DOHH2 (cell line): ENCODE measurements at regions not wholly inside any gene's neighbourhood (a gene's known extent, or its start where the extent isn't known, plus 50 kb on each side); places are given as distances from the start of the nearest gene placed in this dataset.
A peak's percentile ranks its signal among the peaks of the same experiment; 100 is the strongest.

ENCODE experiments used
- H3F3A ChIP-seq: fragments of 200-600 bp; sonication (generic), shearing (Covaris generic); 2 replicates; pipeline ENCODE4 v1.6.0; 2016; ENCODE audit warnings: antibody characterized with exemption, mild to moderate bottlenecking; ENCODE audit not compliant: control insufficient read depth, insufficient read depth
- H3K27ac ChIP-seq: fragments of 200-600 bp; sonication (generic); 2 replicates; pipeline ENCODE4 v1.5.1; 2014; ENCODE audit warnings: low read depth, mild to moderate bottlenecking, low read length, moderate library complexity
- H3K27me3 ChIP-seq: fragments of 200-600 bp; sonication (generic); 2 replicates; pipeline ENCODE4 v1.6.1; 2014; ENCODE audit warnings: mild to moderate bottlenecking, low read length, mixed read lengths; ENCODE audit not compliant: control insufficient read depth
- H3K36me3 ChIP-seq: fragments of 200-600 bp; sonication (generic); 2 replicates; pipeline ENCODE4 v1.6.1; 2014; ENCODE audit warnings: mild to moderate bottlenecking, low read length, moderate library complexity, mixed read lengths; ENCODE audit not compliant: control insufficient read depth
- H3K4me1 ChIP-seq: fragments of 200-600 bp; sonication (generic); 2 replicates; pipeline ENCODE4 v1.6.1; 2014; ENCODE audit warnings: mild to moderate bottlenecking, low read length, mixed read lengths; ENCODE audit not compliant: control insufficient read depth
- H3K4me2 ChIP-seq: fragments of 200-600 bp; sonication (generic); 2 replicates; pipeline ENCODE4 v1.6.0; 2014; ENCODE audit warnings: mild to moderate bottlenecking, low read length, moderate library complexity
- H3K4me3 ChIP-seq: fragments of 200-600 bp; sonication (generic); 2 replicates; pipeline ENCODE4 v1.5.1; 2014; ENCODE audit warnings: mild to moderate bottlenecking, low read length, mixed read lengths
- H3K79me2 ChIP-seq: fragments of 200-600 bp; sonication (generic); 2 replicates; pipeline ENCODE4 v1.6.1; 2014; ENCODE audit warnings: mild to moderate bottlenecking, low read length, mixed read lengths; ENCODE audit not compliant: control insufficient read depth
- H3K9me2 ChIP-seq: fragments of 200-600 bp; sonication (generic); replicated peaks from 2 replicates; pipeline ENCODE4 v1.6.1; 2014; ENCODE audit warnings: mild to moderate bottlenecking, low read length, mixed read lengths; ENCODE audit not compliant: control insufficient read depth
- H3K9me3 ChIP-seq: fragments of 200-600 bp; sonication (generic); 2 replicates; pipeline ENCODE4 v1.6.1; 2014; ENCODE audit warnings: antibody characterized with exemption, low read length, mixed read lengths; ENCODE audit not compliant: control insufficient read depth, insufficient read depth
- H4K20me1 ChIP-seq: fragments of 200-600 bp; sonication (generic); 2 replicates; pipeline ENCODE4 v1.6.0; 2014; ENCODE audit warnings: low read depth, mild to moderate bottlenecking, antibody characterized with exemption, low read length, moderate library complexity; ENCODE audit not compliant: control insufficient read depth, insufficient read depth
- EZH2phosphoT487 ChIP-seq: fragments of 200-600 bp; sonication (generic); IDR thresholded peaks from 2 replicates; pipeline ENCODE4 v1.6.1; 2017; ENCODE audit warnings: borderline replicate concordance, mild to moderate bottlenecking, antibody characterized with exemption, low read length, moderate library complexity, mixed read lengths
- TF ChIP-seq, protein P1 (sequence below): fragments of 200-600 bp; sonication (generic); IDR thresholded peaks from one replicate; pipeline ENCODE4 v1.5.1; 2014; ENCODE audit warnings: antibody characterized with exemption, mild to moderate bottlenecking, low read depth, low read length; ENCODE audit not compliant: poor library complexity, severe bottlenecking

DNA sequence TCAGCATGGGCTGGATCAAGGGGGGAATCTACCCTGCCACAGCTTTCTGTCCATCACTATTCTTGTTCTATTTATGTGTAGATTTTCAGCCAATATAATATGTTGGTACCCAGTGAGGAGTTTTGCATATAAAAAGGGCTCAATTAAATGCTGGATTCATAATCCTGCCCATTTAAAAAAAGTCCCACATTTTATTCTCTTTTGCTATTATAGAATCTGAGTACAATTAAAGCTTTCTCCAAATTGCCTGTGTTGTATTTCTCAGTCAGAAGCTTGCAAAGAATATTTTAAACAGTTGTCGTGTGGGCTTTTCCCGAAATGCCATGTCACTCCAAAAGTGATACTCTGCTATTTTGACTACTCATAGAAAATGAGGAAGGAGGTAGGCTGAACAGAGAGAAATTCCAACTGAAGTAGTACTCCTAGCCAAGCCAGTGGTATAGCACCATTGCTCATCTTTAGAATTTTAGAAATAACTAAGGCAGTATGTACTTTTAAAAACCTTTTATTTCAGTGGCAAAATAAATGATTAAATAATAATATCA, 108.3 kb upstream of the HDAC9 start:
- H3K79me2 ChIP-seq = no peaks in the 10 kb centered on the region
- no peaks in the 10 kb centered on the region for H3F3A ChIP-seq
- H3K27ac ChIP-seq = no peak overlapping the region
- no peak overlapping the region for H3K4me3 ChIP-seq
- TF ChIP-seq, protein P1, sequence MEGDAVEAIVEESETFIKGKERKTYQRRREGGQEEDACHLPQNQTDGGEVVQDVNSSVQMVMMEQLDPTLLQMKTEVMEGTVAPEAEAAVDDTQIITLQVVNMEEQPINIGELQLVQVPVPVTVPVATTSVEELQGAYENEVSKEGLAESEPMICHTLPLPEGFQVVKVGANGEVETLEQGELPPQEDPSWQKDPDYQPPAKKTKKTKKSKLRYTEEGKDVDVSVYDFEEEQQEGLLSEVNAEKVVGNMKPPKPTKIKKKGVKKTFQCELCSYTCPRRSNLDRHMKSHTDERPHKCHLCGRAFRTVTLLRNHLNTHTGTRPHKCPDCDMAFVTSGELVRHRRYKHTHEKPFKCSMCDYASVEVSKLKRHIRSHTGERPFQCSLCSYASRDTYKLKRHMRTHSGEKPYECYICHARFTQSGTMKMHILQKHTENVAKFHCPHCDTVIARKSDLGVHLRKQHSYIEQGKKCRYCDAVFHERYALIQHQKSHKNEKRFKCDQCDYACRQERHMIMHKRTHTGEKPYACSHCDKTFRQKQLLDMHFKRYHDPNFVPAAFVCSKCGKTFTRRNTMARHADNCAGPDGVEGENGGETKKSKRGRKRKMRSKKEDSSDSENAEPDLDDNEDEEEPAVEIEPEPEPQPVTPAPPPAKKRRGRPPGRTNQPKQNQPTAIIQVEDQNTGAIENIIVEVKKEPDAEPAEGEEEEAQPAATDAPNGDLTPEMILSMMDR = no peak
- TF ChIP-seq EZH2phosphoT487 = no peak
- H3K9me2 ChIP-seq = no peaks in the 10 kb centered on the region
- H3K4me1 ChIP-seq = peaks cover 30% of the 10 kb centered on the region
- no peak overlapping the region for H3K4me2 ChIP-seq
- H3K36me3 ChIP-seq = no peaks in the 10 kb centered on the region
- H4K20me1 ChIP-seq = no peaks in the 10 kb centered on the region
- H3K9me3 ChIP-seq = no peaks in the 10 kb centered on the region
- H3K27me3 ChIP-seq = no peaks in the 10 kb centered on the region

DNA sequence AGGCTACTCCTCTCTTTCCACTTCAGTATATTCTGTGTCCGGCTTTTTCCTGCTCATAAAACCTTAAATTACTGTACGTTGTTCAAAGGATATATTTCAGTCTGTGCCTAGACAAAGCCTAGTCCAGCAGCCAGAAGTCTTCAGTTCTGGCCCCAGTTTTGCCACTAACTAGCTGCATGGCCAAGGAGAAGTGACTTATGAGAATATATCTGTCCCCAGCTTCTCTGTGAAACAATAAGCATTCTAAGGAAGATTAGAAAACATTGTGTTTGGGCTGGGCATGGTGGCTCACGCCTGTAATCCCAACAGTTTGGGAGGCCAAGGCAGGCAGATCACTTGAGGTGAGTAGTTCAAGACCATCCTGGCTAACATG, 105.0 kb upstream of the HDAC9 start:
- no peaks in the 10 kb centered on the region for H3K9me2 ChIP-seq
- no peaks in the 10 kb centered on the region for H3F3A ChIP-seq
- H4K20me1 ChIP-seq = no peaks in the 10 kb centered on the region
- no peaks in the 10 kb centered on the region for H3K36me3 ChIP-seq
- no peak overlapping the region for H3K4me3 ChIP-seq
- no peak overlapping the region for H3K27ac ChIP-seq
- no peaks in the 10 kb centered on the region for H3K9me3 ChIP-seq
- no peaks in the 10 kb centered on the region for H3K79me2 ChIP-seq
- H3K27me3 ChIP-seq = no peaks in the 10 kb centered on the region
- H3K4me2 ChIP-seq = peak overlapping the region; percentile 30
- peaks cover 30% of the 10 kb centered on the region for H3K4me1 ChIP-seq
- TF ChIP-seq EZH2phosphoT487 = no peak
- TF ChIP-seq, protein P1 = no peak

DNA sequence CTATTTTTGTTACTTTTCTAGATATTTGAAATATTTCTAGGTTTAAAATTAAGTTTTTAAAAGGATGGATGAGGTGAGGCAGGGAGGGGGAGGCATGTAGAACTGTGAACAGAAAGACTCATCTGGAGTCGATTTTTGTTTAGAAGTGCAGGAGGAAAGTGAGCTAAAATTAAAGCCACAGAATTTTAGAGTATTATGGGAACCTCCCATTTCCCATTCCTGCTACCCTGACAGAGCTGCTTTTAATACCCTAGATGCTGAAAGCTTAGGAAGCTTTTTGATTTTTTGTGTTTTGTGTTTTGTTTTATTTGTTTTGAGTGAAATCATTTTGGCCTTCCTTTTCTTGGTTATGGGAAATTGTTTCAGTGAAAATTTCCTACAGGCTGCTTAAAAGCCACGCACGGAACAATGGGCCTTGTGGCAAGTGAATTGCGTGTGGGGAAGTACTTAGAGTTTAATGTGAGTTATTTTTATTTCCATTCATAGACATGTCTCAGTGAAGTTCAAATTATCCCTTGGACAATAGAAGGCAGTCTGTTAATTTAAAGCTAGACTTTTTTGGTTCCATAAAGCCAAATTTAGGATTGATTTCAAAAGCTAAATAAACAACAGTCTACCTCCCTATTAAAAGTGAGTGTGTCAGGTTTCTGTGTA, 102.0 kb upstream of the HDAC9 start:
- no peaks in the 10 kb centered on the region for H3K9me3 ChIP-seq
- H3K27me3 ChIP-seq = no peaks in the 10 kb centered on the region
- H3F3A ChIP-seq = no peaks in the 10 kb centered on the region
- no peak overlapping the region for H3K27ac ChIP-seq
- no peaks in the 10 kb centered on the region for H4K20me1 ChIP-seq
- no peaks in the 10 kb centered on the region for H3K36me3 ChIP-seq
- TF ChIP-seq EZH2phosphoT487 = no peak
- TF ChIP-seq, protein P1 = no peak
- no peak overlapping the region for H3K4me2 ChIP-seq
- peaks cover 23% of the 10 kb centered on the region for H3K4me1 ChIP-seq
- H3K79me2 ChIP-seq = no peaks in the 10 kb centered on the region
- no peak overlapping the region for H3K4me3 ChIP-seq
- H3K9me2 ChIP-seq = no peaks in the 10 kb centered on the region
